Astrocyte (in vitro differentiated cells and primary cell): ENCODE measurements at regions not wholly inside any gene's neighbourhood (a gene's known extent, or its start where the extent isn't known, plus 50 kb on each side); places are given as distances from the start of the nearest gene placed in this dataset.

ENCODE experiments used
- DNase-seq: peaks from one replicate; pipeline ENCODE4 v3.0.0-alpha.2; 2010; ENCODE audit warnings: low read depth
- FAIRE-seq: peaks from 2 replicates; lab custom pipeline; 2011; peaks lifted over from hg19 to GRCh38; lab: Jason Lieb, UNC
- H2AFZ ChIP-seq: 2 replicates; pipeline ENCODE4 v1.6.0; 2012; ENCODE audit warnings: low read depth, low read length, inconsistent platforms
- H3K27ac ChIP-seq: 2 replicates; pipeline ENCODE4 v1.5.1; 2011; ENCODE audit warnings: low read depth, low read length, inconsistent platforms
- H3K27me3 ChIP-seq: 2 replicates; pipeline ENCODE4 v1.6.0; 2011; ENCODE audit warnings: low read length, inconsistent platforms; ENCODE audit not compliant: insufficient read depth
- H3K36me3 ChIP-seq: 2 replicates; pipeline ENCODE4 v1.5.1; 2011; ENCODE audit warnings: low read length, inconsistent platforms; ENCODE audit not compliant: insufficient read depth
- H3K4me1 ChIP-seq: 2 replicates; pipeline ENCODE4 v1.5.1; 2011; ENCODE audit warnings: low read length, inconsistent platforms; ENCODE audit not compliant: insufficient read depth
- H3K4me2 ChIP-seq: 2 replicates; pipeline ENCODE4 v1.6.0; 2012; ENCODE audit warnings: low read length, inconsistent platforms
- H3K4me3 ChIP-seq: 2 replicates; pipeline ENCODE4 v1.5.1; 2011; ENCODE audit warnings: low read depth, mild to moderate bottlenecking, low read length, inconsistent platforms; ENCODE audit not compliant: insufficient read depth
- H3K79me2 ChIP-seq: 2 replicates; pipeline ENCODE4 v1.6.0; 2012; ENCODE audit warnings: mild to moderate bottlenecking, low read length, inconsistent platforms; ENCODE audit not compliant: insufficient read depth
- H3K9ac ChIP-seq: 2 replicates; pipeline ENCODE4 v1.6.0; 2012; ENCODE audit warnings: mild to moderate bottlenecking, low read length, inconsistent platforms
- H3K9me3 ChIP-seq: 2 replicates; pipeline ENCODE4 v1.5.1; 2012; ENCODE audit warnings: low read depth, mild to moderate bottlenecking, low read length, inconsistent platforms; ENCODE audit not compliant: insufficient read depth
- H4K20me1 ChIP-seq: 2 replicates; pipeline ENCODE4 v1.6.0; 2012; ENCODE audit warnings: low read length, inconsistent platforms; ENCODE audit not compliant: insufficient read depth
- H3K27ac Mint-ChIP-seq: one replicate; pipeline ENCODE4 v1.8.0; 2021; ENCODE audit warnings: mild to moderate bottlenecking, mixed read lengths; ENCODE audit not compliant: unreplicated experiment
- H3K27me3 Mint-ChIP-seq: one replicate; pipeline ENCODE4 v1.8.0; 2021; ENCODE audit warnings: low read depth, mixed read lengths; ENCODE audit not compliant: unreplicated experiment
- H3K36me3 Mint-ChIP-seq: one replicate; pipeline ENCODE4 v1.8.0; 2021; ENCODE audit warnings: low read depth, mixed read lengths; ENCODE audit not compliant: unreplicated experiment
- H3K4me1 Mint-ChIP-seq: one replicate; pipeline ENCODE4 v1.8.0; 2021; ENCODE audit warnings: low read depth, mixed read lengths; ENCODE audit not compliant: unreplicated experiment
- H3K4me3 Mint-ChIP-seq: one replicate; pipeline ENCODE4 v1.8.0; 2021; ENCODE audit warnings: mild to moderate bottlenecking, moderate library complexity, mixed read lengths; ENCODE audit not compliant: unreplicated experiment
- H3K9me3 Mint-ChIP-seq: one replicate; pipeline ENCODE4 v1.8.0; 2021; ENCODE audit warnings: mild to moderate bottlenecking, mixed read lengths; ENCODE audit not compliant: unreplicated experiment
- CTCF ChIP-seq: IDR thresholded peaks from 2 replicates; pipeline ENCODE4 v1.5.1; 2011; ENCODE audit warnings: low read depth, mild to moderate bottlenecking, inconsistent platforms, low read length, moderate library complexity; ENCODE audit not compliant: insufficient read depth
- EZH2 ChIP-seq: IDR thresholded peaks from 2 replicates; pipeline ENCODE4 v1.6.1; 2012; ENCODE audit warnings: mild to moderate bottlenecking, low read length, inconsistent platforms; ENCODE audit not compliant: insufficient read depth

GRCh38 chr18:57959278-57959677 is 84.7 kb upstream of the NEDD4L start:
- H4K20me1 ChIP-seq: no peaks in the 10 kb centered on the region
- DNase-seq (peak; percentile 32), FAIRE-seq (no peak)
- H3K36me3 Mint-ChIP-seq: no peaks in the 10 kb centered on the region
- H3K27me3 Mint-ChIP-seq: peaks cover 4% of the 10 kb centered on the region
- no peaks in the 10 kb centered on the region for H3K4me1 ChIP-seq
- H3K9me3 ChIP-seq: no peaks in the 10 kb centered on the region
- no peak overlapping the region for H3K4me3 Mint-ChIP-seq
- no peaks in the 10 kb centered on the region for H3K4me1 Mint-ChIP-seq
- no peak overlapping the region for H3K27ac Mint-ChIP-seq
- H3K4me3 ChIP-seq: no peak overlapping the region
- no peaks in the 10 kb centered on the region for H3K9me3 Mint-ChIP-seq
- H3K4me2 ChIP-seq: no peak overlapping the region
- H3K36me3 ChIP-seq: no peaks in the 10 kb centered on the region
- H3K27ac ChIP-seq: no peak overlapping the region
- no peaks in the 10 kb centered on the region for H3K79me2 ChIP-seq
- no peak overlapping the region for H2AFZ ChIP-seq
- no peak overlapping the region for H3K9ac ChIP-seq
- H3K27me3 ChIP-seq: peaks cover 6% of the 10 kb centered on the region
- TF ChIP-seq EZH2: no peak
- TF ChIP-seq CTCF: peak; percentile 46

- no peak overlapping the region for H3K4me3 ChIP-seq
- no peak overlapping the region for H3K27ac Mint-ChIP-seq
- no peaks in the 10 kb centered on the region for H3K4me1 ChIP-seq
- no peaks in the 10 kb centered on the region for H3K79me2 ChIP-seq
- no peak overlapping the region for H3K27ac ChIP-seq
- H3K36me3 ChIP-seq: no peaks in the 10 kb centered on the region
- no peaks in the 10 kb centered on the region for H3K4me1 Mint-ChIP-seq
- H4K20me1 ChIP-seq: no peaks in the 10 kb centered on the region
- no peaks in the 10 kb centered on the region for H3K36me3 Mint-ChIP-seq
- no peak overlapping the region for H3K4me3 Mint-ChIP-seq
- H3K9ac ChIP-seq: no peak overlapping the region
- no peak for FAIRE-seq
- peaks cover 6% of the 10 kb centered on the region for H3K27me3 ChIP-seq
- H2AFZ ChIP-seq: no peak overlapping the region
- H3K27me3 Mint-ChIP-seq: peaks cover 6% of the 10 kb centered on the region
- DNase-seq: no peak
- TF ChIP-seq EZH2 (no peak), CTCF (no peak)
- no peaks in the 10 kb centered on the region for H3K9me3 Mint-ChIP-seq
- no peaks in the 10 kb centered on the region for H3K9me3 ChIP-seq
- no peak overlapping the region for H3K4me2 ChIP-seq
Observed at GRCh38 chr18:57957210-57957609, 86.8 kb upstream of the NEDD4L start.

- Histone ChIP-seq H3K79me2 (no peaks in the 10 kb centered on the region), H3K4me1 (no peaks in the 10 kb centered on the region), H3K27ac (no peak overlapping the region), H3K4me3 (no peak overlapping the region), H3K9ac (no peak overlapping the region), H4K20me1 (no peaks in the 10 kb centered on the region), H3K36me3 (no peaks in the 10 kb centered on the region), H3K27me3 (peaks cover 6% of the 10 kb centered on the region), H3K9me3 (no peaks in the 10 kb centered on the region), H2AFZ (no peak overlapping the region), H3K4me2 (no peak overlapping the region)
- H3K36me3 Mint-ChIP-seq: no peaks in the 10 kb centered on the region
- FAIRE-seq (no peak), DNase-seq (no peak)
- no peaks in the 10 kb centered on the region for H3K9me3 Mint-ChIP-seq
- H3K4me1 Mint-ChIP-seq: no peaks in the 10 kb centered on the region
- H3K27ac Mint-ChIP-seq: no peak overlapping the region
- no peak overlapping the region for H3K4me3 Mint-ChIP-seq
- TF ChIP-seq EZH2: no peak
- TF ChIP-seq CTCF: no peak
- H3K27me3 Mint-ChIP-seq: peaks cover 6% of the 10 kb centered on the region
Observed at GRCh38 chr18:57956491-57956890, 87.5 kb upstream of the NEDD4L start.
